LHCN-M2 (cell line): ENCODE measurements at regions not wholly inside any gene's neighbourhood (a gene's known extent, or its start where the extent isn't known, plus 50 kb on each side); places are given as distances from the start of the nearest gene placed in this dataset.
"Not testable (repeated sequence)": the region's sequence is repeated elsewhere in the genome, so short reads cannot be mapped to it uniquely, and the experiment has no call there.

ENCODE experiments used
- DNase-seq: peaks from one replicate; pipeline ENCODE4 v3.0.0-alpha.2; 2012; ENCODE audit warnings: low read depth

DNA sequence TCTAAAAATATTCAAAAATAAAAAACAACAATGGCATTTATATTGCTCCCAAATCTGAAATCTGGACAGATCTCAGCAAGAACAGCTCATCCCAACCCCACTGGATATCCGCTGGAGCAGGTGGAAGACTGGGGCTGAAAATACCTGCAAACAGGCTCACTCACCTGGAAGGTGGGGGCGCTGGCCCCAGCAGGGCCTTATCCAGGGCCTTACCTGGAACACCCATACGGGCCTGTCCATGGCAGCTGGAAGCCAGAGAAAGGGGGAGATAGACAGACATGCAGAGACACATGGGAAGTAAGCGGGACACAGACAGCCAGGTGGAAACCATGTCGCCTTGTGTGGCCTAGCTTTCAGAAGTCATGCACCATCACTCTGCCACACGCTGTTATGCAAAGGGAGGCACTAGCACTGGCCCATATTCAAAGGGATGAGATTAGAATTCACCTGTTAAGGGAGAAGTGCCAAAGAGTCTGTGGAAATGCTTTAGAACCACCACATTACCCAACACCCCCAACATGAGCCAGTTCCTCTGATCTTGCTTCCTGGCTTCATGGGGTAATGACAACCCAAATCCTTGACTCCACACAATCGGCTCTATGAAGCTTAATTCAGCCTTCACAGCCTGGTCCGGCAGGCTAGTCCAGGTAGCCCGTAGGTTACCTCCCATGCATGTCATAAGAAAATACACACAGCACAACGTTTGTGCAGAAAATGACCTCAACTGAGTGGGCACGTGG is 99.0 kb upstream of the CDYL start:
- no peak for DNase-seq

DNA sequence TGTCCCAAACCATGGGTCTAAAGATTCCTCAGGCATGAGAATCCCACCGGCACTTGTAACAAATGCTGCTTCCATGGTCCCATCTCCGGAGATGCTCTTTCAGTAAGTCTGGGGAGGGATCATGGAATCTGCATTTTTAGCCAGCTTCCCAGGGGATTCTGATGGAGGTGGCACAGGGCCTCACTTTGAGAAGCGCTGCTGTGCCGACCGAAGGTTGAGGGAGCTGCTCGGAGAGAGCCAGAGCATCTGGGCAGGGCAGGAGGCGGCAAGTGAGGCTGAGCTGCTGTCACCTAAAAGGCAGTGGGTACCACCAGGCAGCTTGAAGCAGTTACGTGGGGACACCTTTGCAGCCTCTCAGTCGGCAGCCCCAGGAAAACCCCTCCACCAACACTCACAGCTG is 100.2 kb upstream of the CDYL start:
- no peak for DNase-seq

DNA sequence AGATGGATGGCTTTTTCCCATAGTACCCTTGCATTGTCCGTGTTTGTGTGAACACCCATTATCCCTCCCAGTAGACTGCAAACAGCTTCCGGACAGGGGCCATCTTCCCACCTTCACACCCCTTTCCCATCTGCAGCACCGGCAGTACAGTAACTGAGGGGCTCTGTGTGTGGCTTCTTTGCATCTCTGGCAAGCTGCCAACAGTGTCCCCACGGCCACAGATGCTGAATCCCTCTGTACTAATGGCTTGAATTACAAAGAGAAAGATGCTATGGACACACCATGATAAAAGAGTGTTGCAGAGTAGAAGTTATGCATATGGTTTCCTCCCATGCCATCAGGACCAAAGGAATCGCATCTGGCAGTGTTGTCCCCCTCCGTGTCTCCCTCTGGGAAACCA is 101.1 kb upstream of the CDYL start:
- DNase-seq, result no peak

DNA sequence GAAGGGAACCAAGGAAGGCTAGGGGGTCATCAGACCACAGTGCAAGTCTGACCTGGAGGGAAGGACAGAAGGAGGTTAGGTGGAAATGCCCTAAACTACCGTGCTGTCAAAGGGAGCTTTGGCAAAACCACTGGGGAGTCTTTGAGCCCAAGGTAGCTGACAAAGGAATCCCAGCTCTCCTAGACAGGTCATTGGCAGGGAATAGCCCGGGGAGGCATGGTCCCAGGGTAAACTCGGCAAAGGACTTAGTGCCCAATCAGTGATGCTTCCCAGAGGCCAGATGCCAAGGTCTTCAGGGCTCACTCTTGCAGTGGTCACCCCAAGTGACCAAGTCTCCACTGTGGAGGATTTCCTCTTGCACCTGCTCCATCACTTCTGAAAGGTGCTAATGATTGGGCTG is 102.3 kb upstream of the CDYL start:
- DNase-seq, result no peak

DNA sequence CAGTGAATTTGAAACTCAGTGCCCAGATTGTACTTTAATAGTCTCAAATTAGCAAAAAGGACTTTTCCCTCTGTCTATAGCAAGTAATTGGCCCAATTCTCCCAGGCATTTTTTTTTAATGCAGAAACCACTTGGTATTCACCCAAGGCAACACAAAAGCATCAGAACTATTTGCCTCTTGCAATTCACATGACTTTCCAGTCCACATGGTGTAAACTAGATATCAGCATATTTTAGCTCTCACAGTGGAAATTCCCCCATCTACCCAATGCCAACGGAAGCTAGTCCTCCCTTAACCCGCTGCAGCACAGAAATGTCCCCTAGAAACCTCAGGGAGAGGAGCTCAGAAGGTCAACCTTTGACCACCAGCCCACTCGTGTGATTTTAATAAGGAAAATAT is 103.4 kb upstream of the CDYL start:
- DNase-seq, result no peak

DNA sequence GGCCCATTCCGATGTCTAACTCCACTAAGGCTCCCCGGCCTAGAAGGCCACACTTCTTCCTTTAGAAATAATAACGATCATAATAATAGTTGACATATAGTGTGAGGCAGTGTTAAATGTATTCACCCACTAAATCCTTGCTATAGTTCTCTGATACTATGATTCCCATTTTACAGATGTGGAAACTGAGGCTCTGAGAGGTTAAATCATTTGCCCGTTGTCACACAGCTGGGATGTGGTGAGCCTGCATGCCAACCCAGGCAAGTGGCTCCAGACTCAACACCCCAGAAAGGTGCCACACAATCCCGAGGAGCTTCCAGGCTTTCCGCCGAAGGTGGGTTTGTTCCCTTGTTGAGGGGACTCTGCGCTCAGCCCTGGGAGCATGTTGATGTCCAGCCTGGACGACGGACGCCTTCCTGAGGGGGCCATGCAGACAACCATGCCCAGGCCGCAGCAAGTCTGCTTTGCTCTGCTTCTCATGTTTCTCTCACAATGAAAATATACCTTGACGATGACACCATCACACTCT is 104.6 kb upstream of the CDYL start:
- DNase-seq, result no peak

GRCh38 chr6:4670824-4671409 is 105.3 kb upstream of the CDYL start:
- no peak for DNase-seq

DNA sequence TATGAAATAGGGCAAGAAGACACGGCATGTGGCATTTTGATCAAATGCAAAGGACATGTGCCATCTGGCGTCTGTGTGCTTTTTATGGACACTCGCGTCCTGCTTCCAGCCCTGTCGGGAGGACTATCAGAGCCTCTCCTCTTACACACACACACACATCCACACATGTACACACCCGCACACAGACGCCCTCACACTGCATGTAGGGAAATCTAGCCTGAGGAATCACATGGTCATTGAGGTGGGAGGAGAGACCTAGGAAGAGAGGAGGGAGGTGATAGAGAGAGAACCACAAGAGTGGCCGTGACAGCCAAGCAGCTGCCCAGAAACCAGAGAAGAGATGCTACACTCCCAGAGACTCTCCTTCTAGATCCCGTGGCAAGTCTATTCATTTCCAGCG is 105.9 kb upstream of the CDYL start:
- DNase-seq, result no peak

GRCh38 chr6:4668271-4669179 is 107.7 kb upstream of the CDYL start:
- peak; percentile 32 for DNase-seq

DNA sequence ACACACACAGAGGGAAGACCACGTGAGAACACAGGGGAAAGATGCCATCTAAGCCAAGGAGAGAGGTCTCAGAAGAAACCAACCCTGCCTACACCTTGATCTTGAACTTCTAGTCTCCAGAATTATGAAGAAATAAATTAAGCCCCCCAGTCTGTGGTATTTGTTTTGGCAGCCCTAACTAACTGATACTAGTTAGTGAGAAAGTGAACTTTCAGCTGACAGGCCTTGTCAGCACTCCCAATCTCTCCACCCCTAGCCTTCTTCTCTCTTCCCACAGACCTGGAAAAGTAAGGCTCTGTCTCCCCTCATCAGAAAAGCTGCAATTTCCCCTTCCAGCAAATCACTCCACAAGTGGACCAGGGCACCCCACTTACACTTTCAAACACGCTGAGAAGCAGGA is 108.6 kb upstream of the CDYL start:
- no peak for DNase-seq

DNA sequence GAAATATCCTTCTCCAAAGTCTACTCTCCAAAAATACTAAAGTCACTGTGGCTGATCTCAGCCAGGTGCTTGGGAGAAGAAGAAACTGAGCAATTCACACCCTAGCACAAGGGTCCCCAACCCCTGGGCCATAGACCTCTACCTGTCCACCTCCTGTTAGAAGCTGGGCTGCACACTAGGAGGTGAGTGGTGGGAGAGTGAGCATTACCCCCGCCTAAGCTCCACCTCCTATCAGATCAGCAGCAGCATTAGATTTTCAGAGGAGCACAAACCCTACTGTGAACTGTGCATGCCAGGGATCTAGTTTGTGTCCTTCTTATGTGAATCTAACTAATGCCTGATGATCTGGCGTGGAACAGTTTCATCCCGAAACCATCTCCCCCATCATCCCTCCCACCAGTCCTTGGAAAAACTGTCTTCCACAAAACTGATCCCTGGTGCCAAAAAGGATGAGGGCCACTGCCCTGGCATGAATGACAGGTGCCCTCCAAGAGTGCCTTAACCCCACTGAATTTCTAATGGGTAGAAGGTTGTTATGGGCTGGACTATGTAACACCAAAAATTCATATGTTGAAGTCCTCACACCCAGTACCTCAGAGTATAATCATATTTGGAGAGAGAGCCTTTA is 109.2 kb upstream of the CDYL start:
- no peak for DNase-seq

DNA sequence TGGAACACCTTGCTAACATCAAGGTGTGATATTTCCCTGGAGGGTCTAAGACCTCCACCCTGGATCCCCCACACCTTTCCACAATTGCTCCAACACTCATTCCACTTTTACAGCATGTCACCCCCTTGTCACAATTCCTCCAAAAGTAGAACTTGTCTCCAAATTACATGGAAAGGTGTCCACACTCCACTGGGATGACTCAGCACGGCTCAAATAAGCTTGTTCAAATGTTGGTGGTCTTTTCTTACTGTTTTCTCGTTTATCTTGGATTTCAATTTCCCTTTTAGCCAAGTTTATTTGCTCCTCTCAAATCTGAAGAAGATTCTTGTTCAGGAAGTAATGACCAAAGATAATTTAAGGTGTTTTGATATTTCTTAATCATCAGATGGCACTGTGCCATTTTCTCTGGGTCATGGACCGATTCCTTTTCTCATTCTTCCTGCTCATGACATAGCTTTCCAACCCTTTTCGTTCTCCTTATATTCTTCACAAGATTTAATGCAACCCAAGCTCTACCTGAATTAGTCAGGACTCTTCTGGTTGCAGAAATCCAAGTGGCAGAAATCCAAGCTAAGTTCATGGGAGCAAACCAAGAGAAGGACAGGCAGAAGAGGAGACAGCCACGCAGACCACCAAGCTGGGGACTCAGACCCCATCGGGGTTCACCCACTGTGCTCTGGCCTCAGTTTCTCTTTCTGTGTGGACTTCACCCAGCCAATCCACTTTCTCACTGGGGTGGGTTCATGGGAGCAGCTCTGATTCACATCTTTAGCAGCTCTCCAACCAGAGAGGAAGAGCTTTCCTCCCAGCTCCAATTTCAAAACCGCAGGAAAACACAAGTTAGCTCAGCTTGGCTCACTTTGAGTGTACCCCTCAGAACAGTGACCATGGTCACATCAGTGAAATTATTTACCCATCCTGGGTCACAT is 110.5 kb upstream of the CDYL start:
- DNase-seq, result no peak

DNA sequence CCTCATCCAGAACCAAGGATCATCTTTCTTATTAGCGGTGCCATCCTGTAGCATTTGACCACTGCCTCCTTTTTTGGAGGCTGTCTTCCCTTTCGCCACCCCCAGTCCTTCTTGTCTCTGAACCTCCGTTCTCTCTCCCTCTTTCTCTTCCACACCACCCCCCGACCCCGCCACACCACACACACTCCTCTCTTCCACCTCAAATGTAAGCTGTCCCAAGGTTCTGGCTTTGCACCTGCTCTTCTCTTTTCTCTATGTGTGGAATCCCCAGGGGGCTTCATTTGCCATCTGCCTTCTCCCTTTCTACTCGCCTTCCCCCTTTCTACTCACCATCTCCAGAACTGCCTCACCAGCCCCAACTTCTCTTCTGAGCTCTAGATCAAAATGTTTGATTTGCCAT is 111.3 kb upstream of the CDYL start:
- DNase-seq, result no peak

GRCh38 chr6:4664117-4664626 is 112.0 kb upstream of the CDYL start:
- DNase-seq, result no peak

- DNase-seq, result no peak
Measured at GRCh38 chr6:4662886-4663285, 113.3 kb upstream of the CDYL start.

GRCh38 chr6:4661391-4661790 is 114.8 kb upstream of the CDYL start:
- no peak for DNase-seq

DNA sequence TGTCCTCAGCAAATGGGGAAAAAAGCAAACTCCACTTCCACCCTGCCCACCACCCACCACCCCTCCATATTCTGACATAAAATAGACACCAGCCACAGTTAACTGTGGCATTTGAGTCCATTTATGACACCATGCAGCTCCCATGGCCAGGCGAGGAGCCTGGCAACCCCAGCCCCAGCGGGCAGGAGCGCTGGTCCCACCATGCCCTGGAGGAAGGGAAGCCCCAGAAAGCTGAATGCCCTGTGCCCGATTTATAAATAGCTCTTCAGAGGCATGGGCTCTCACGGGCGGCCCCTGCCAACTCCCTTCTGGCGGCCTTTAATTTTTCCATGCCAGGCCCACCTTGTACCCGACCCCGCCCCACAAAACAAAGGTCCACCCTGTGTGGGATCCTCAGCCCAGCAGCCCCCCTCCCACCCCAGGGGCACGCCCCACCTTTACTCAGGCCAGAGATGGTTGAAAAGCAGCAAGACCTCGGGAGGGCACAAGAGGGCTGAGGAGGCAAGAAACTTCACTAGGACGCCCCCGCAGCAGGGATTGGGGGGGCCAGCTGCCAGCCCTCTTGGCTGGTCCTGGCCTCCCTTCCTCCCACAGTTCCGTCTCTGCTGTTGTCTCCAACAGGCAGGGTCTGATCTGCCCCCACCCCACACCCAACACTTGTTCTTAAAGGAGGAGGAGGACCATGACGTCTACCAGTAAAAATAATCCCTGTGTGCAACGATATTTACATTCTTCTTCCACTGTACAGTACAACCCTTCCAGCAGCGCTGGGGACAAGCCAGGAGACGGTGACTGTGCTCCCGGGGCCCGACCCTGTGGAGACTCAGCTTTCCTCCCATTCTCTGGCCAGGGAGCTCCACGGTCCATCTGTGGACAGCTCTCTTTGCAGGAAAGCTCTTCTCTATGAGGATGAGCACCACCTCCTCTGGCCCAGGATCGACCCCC is 115.6 kb upstream of the CDYL start:
- DNase-seq, result no peak

- DNase-seq, result not testable (repeated sequence)
Measured at GRCh38 chr6:4659719-4660118, 116.5 kb upstream of the CDYL start.

- DNase-seq, result no peak
Measured at GRCh38 chr6:4658486-4658885, 117.7 kb upstream of the CDYL start.
